Trophoblast cell (in vitro differentiated cells and primary cell): ENCODE measurements at regions not wholly inside any gene's neighbourhood (a gene's known extent, or its start where the extent isn't known, plus 50 kb on each side); places are given as distances from the start of the nearest gene placed in this dataset.

Source experiments
- DNase-seq, 2 donors: peaks; one replicate each; pipeline ENCODE4 v3.0.0-alpha.2; 2016
- H2AFZ ChIP-seq: 2 replicates; pipeline ENCODE4 v1.6.1; 2013; ENCODE audit warnings: low read length, moderate library complexity, mild to moderate bottlenecking; ENCODE audit not compliant: insufficient read depth, poor library complexity
- H2AK5ac ChIP-seq: 2 replicates; pipeline ENCODE4 v1.6.1; 2013; ENCODE audit warnings: mild to moderate bottlenecking, low read length
- H2BK120ac ChIP-seq: 2 replicates; pipeline ENCODE4 v1.6.1; 2013; ENCODE audit warnings: low read length, mild to moderate bottlenecking, moderate library complexity; ENCODE audit not compliant: insufficient read depth, poor library complexity
- H2BK12ac ChIP-seq: 2 replicates; pipeline ENCODE4 v1.6.1; 2013; ENCODE audit warnings: mild to moderate bottlenecking, low read length, moderate library complexity
- H2BK5ac ChIP-seq: 2 replicates; pipeline ENCODE4 v1.6.1; 2013; ENCODE audit warnings: low read length, low read depth, moderate library complexity, mild to moderate bottlenecking; ENCODE audit not compliant: poor library complexity
- H3K14ac ChIP-seq: 2 replicates; pipeline ENCODE4 v1.6.1; 2013; ENCODE audit warnings: mild to moderate bottlenecking, low read length
- H3K18ac ChIP-seq: 2 replicates; pipeline ENCODE4 v1.6.1; 2013; ENCODE audit warnings: mild to moderate bottlenecking, low read length
- H3K23ac ChIP-seq: 2 replicates; pipeline ENCODE4 v1.6.1; 2013; ENCODE audit warnings: low read length
- H3K27ac ChIP-seq: 2 replicates; pipeline ENCODE4 v1.5.1; 2013; ENCODE audit warnings: low read depth, mild to moderate bottlenecking, inconsistent platforms, low read length, moderate library complexity
- H3K27me3 ChIP-seq: 2 replicates; pipeline ENCODE4 v1.6.1; 2013; ENCODE audit warnings: inconsistent platforms, mild to moderate bottlenecking, low read length, moderate library complexity; ENCODE audit not compliant: insufficient read depth
- H3K36me3 ChIP-seq, 2 experiments: 1 replicate in 1 of 2; 2 replicates in 1 of 2; pipeline ENCODE4 v1.6.1; 2013; ENCODE audit warnings: low read length in 2 of 2, mild to moderate bottlenecking in 2 of 2, moderate library complexity in 1 of 2; ENCODE audit not compliant: insufficient read depth in 2 of 2, control insufficient read depth in 1 of 2
- H3K4ac ChIP-seq: 2 replicates; pipeline ENCODE4 v1.6.1; 2013; ENCODE audit warnings: low read depth, mild to moderate bottlenecking, low read length, moderate library complexity
- H3K4me1 ChIP-seq, 2 experiments: 1 replicate in 1 of 2; 2 replicates in 1 of 2; pipeline ENCODE4 v1.6.1; 2013; ENCODE audit warnings: low read length in 2 of 2, mild to moderate bottlenecking in 2 of 2, moderate library complexity in 1 of 2; ENCODE audit not compliant: insufficient read depth in 2 of 2, control insufficient read depth in 1 of 2
- H3K4me2 ChIP-seq: 2 replicates; pipeline ENCODE4 v1.6.1; 2013; ENCODE audit warnings: inconsistent platforms, mild to moderate bottlenecking, low read length, moderate library complexity
- H3K4me3 ChIP-seq: 2 replicates; pipeline ENCODE4 v1.5.1; 2013; ENCODE audit warnings: mild to moderate bottlenecking, low read depth, low read length, inconsistent platforms
- H3K79me1 ChIP-seq: one replicate; pipeline ENCODE4 v1.6.1; 2013; ENCODE audit warnings: low read length
- H3K79me2 ChIP-seq: 2 replicates; pipeline ENCODE4 v1.6.1; 2013; ENCODE audit warnings: low read length, mild to moderate bottlenecking; ENCODE audit not compliant: control insufficient read depth, insufficient read depth, poor library complexity
- H3K9ac ChIP-seq: 2 replicates; pipeline ENCODE4 v1.6.1; 2013; ENCODE audit warnings: mild to moderate bottlenecking, low read length
- H3K9me3 ChIP-seq: 2 replicates; pipeline ENCODE4 v1.6.1; 2013; ENCODE audit warnings: low read depth, mild to moderate bottlenecking, control low read depth, inconsistent platforms, low read length; ENCODE audit not compliant: insufficient read depth
- H4K12ac ChIP-seq: 2 replicates; pipeline ENCODE4 v1.6.1; 2013; ENCODE audit warnings: low read depth, mild to moderate bottlenecking, low read length, moderate library complexity
- H4K8ac ChIP-seq: 2 replicates; pipeline ENCODE4 v1.6.1; 2013; ENCODE audit warnings: low read depth, mild to moderate bottlenecking, low read length, moderate library complexity
- H4K91ac ChIP-seq: one replicate; pipeline ENCODE4 v1.6.1; 2013; ENCODE audit warnings: low read depth, mild to moderate bottlenecking, low read length, moderate library complexity
- WGBS: extraction: QIAGEN DNeasy Blood & Tissue Kit; methylation state at CpG from one replicate; pipeline ENCODE4 v1.1.7; 2013; ENCODE audit warnings: missing lambda C conversion rate; ENCODE audit not compliant: insufficient read length, insufficient coverage; ENCODE audit errors: extremely low coverage; 5-methylcytosine and 5-hydroxymethylcytosine counted together

GRCh38 chr13:111947026-111947810 lies 119.7 kb upstream of the SOX1 start:
- DNase-seq: no peak
- no peak overlapping the region for H3K9ac ChIP-seq
- no peaks in the 10 kb centered on the region for H3K79me2 ChIP-seq
- H3K9me3 ChIP-seq: peaks cover 27% of the 10 kb centered on the region
- WGBS: no CpG with 5 or more reads among the region's 16 CpGs
- no peak overlapping the region for H2BK5ac ChIP-seq
- H3K27me3 ChIP-seq: no peaks in the 10 kb centered on the region
- no peak overlapping the region for H3K27ac ChIP-seq
- no peaks in the 10 kb centered on the region for H3K4me1 ChIP-seq
- H2BK12ac ChIP-seq: no peak overlapping the region
- no peak overlapping the region for H3K4ac ChIP-seq
- no peak overlapping the region for H4K8ac ChIP-seq
- H3K14ac ChIP-seq: no peak overlapping the region
- no peak overlapping the region for H2BK120ac ChIP-seq
- H4K12ac ChIP-seq: no peak overlapping the region
- H3K23ac ChIP-seq: no peak overlapping the region
- no peak overlapping the region for H3K4me3 ChIP-seq
- H3K18ac ChIP-seq: no peak overlapping the region
- H3K4me2 ChIP-seq: no peak overlapping the region
- H3K79me1 ChIP-seq: no peaks in the 10 kb centered on the region
- no peak overlapping the region for H4K91ac ChIP-seq
- H3K36me3 ChIP-seq: no peaks in the 10 kb centered on the region
- H2AK5ac ChIP-seq: no peak overlapping the region
- no peak overlapping the region for H2AFZ ChIP-seq

- Histone ChIP-seq H2BK120ac (no peak overlapping the region), H3K9ac (no peak overlapping the region), H3K14ac (no peak overlapping the region), H3K4me3 (no peak overlapping the region), H2AFZ (no peak overlapping the region), H4K91ac (no peak overlapping the region), H2AK5ac (no peak overlapping the region), H2BK12ac (no peak overlapping the region), H3K9me3 (peaks cover 27% of the 10 kb centered on the region), H4K8ac (no peak overlapping the region), H3K4ac (no peak overlapping the region), H3K18ac (no peak overlapping the region), H4K12ac (no peak overlapping the region), H3K4me2 (no peak overlapping the region), H3K79me1 (no peaks in the 10 kb centered on the region), H3K4me1 (no peaks in the 10 kb centered on the region), H3K36me3 (no peaks in the 10 kb centered on the region), H3K27ac (no peak overlapping the region), H3K27me3 (no peaks in the 10 kb centered on the region), H3K23ac (no peak overlapping the region), H2BK5ac (no peak overlapping the region), H3K79me2 (no peaks in the 10 kb centered on the region)
- no peak for DNase-seq
- WGBS: no CpG with 5 or more reads among the region's 15 CpGs
Measured at GRCh38 chr13:111947876-111948275, 119.1 kb upstream of the SOX1 start.

GRCh38 chr13:111948281-111948680 lies 118.7 kb upstream of the SOX1 start:
- Histone ChIP-seq H3K27me3 (no peaks in the 10 kb centered on the region), H3K36me3 (no peaks in the 10 kb centered on the region), H3K4me1 (no peaks in the 10 kb centered on the region), H2AFZ (no peak overlapping the region), H3K79me1 (no peaks in the 10 kb centered on the region), H2BK5ac (no peak overlapping the region), H3K4ac (no peak overlapping the region), H4K91ac (no peak overlapping the region), H3K9ac (no peak overlapping the region), H3K4me3 (no peak overlapping the region), H2BK12ac (no peak overlapping the region), H3K14ac (no peak overlapping the region), H3K27ac (no peak overlapping the region), H4K12ac (no peak overlapping the region), H2AK5ac (no peak overlapping the region), H3K23ac (no peak overlapping the region), H4K8ac (no peak overlapping the region), H3K79me2 (no peaks in the 10 kb centered on the region), H2BK120ac (no peak overlapping the region), H3K9me3 (peaks cover 27% of the 10 kb centered on the region), H3K18ac (no peak overlapping the region), H3K4me2 (no peak overlapping the region)
- no peak for DNase-seq
- WGBS: no CpG with 5 or more reads among the region's 11 CpGs

GRCh38 chr13:111948811-111949210 lies 118.1 kb upstream of the SOX1 start:
- Histone ChIP-seq H2BK5ac (no peak overlapping the region), H2BK120ac (no peak overlapping the region), H3K4me2 (no peak overlapping the region), H2AFZ (no peak overlapping the region), H4K12ac (no peak overlapping the region), H3K4me3 (no peak overlapping the region), H3K79me2 (no peaks in the 10 kb centered on the region), H4K8ac (no peak overlapping the region), H3K14ac (no peak overlapping the region), H2AK5ac (no peak overlapping the region), H3K36me3 (no peaks in the 10 kb centered on the region), H3K27me3 (no peaks in the 10 kb centered on the region), H2BK12ac (no peak overlapping the region), H4K91ac (no peak overlapping the region), H3K9ac (no peak overlapping the region), H3K18ac (no peak overlapping the region), H3K4ac (no peak overlapping the region), H3K4me1 (no peaks in the 10 kb centered on the region), H3K23ac (no peak overlapping the region), H3K79me1 (no peaks in the 10 kb centered on the region), H3K27ac (no peak overlapping the region), H3K9me3 (peaks cover 27% of the 10 kb centered on the region)
- no peak for DNase-seq
- no CpG with 5 or more reads among the region's 7 CpGs for WGBS
